Neuronal stem cell (in vitro differentiated cells): ENCODE measurements at regions not wholly inside any gene's neighbourhood (a gene's known extent, or its start where the extent isn't known, plus 50 kb on each side); places are given as distances from the start of the nearest gene placed in this dataset.

ENCODE experiments used
- DNase-seq: peaks from one replicate; pipeline ENCODE4 v3.0.0-alpha.2; 2013; ENCODE audit warnings: low spot score
- H2AFZ ChIP-seq: one replicate; pipeline ENCODE4 v1.6.1; 2013; ENCODE audit warnings: mild to moderate bottlenecking, low read length, inconsistent platforms
- H2AK5ac ChIP-seq: 2 replicates; pipeline ENCODE4 v1.6.1; 2013; ENCODE audit warnings: low read depth, mild to moderate bottlenecking, inconsistent platforms, low read length, moderate library complexity, mixed read lengths
- H2BK120ac ChIP-seq: 2 replicates; pipeline ENCODE4 v1.6.1; 2013; ENCODE audit warnings: low read depth, mild to moderate bottlenecking, inconsistent platforms, low read length, moderate library complexity, mixed read lengths
- H2BK12ac ChIP-seq: one replicate; pipeline ENCODE4 v1.6.1; 2013; ENCODE audit warnings: low read length, inconsistent platforms
- H2BK15ac ChIP-seq: 2 replicates; pipeline ENCODE4 v1.6.1; 2013; ENCODE audit warnings: mild to moderate bottlenecking, low read length, inconsistent platforms, mixed read lengths
- H2BK5ac ChIP-seq: one replicate; pipeline ENCODE4 v1.6.1; 2013; ENCODE audit warnings: inconsistent platforms, mild to moderate bottlenecking, low read length, moderate library complexity
- H3K14ac ChIP-seq: one replicate; pipeline ENCODE4 v1.6.1; 2013; ENCODE audit warnings: low read length, inconsistent platforms
- H3K18ac ChIP-seq: 2 replicates; pipeline ENCODE4 v1.6.1; 2013; ENCODE audit warnings: low read length, inconsistent platforms
- H3K23ac ChIP-seq: 2 replicates; pipeline ENCODE4 v1.6.1; 2013; ENCODE audit warnings: low read depth, mild to moderate bottlenecking, mixed read lengths, low read length, inconsistent platforms; ENCODE audit not compliant: poor library complexity
- H3K27ac ChIP-seq: replicated peaks from 3 replicates; pipeline ENCODE4 v1.5.1; 2013; ENCODE audit warnings: low read length, inconsistent platforms
- H3K27me3 ChIP-seq, 3 experiments: 2 replicates each; pipeline ENCODE4 v1.6.1; 2013; ENCODE audit warnings: low read length in 3 of 3, mild to moderate bottlenecking in 2 of 3, inconsistent platforms in 1 of 3, low read depth in 1 of 3, mixed read lengths in 1 of 3, moderate library complexity in 1 of 3; ENCODE audit not compliant: control insufficient read depth in 3 of 3, insufficient read depth in 3 of 3
- H3K36me3 ChIP-seq, 2 donors: replicated peaks in 1 of 2; 2 replicates each; pipeline ENCODE4 v1.6.1; 2013; ENCODE audit warnings: low read length in 2 of 2; ENCODE audit not compliant: control insufficient read depth in 2 of 2, insufficient read depth in 2 of 2
- H3K4ac ChIP-seq: 2 replicates; pipeline ENCODE4 v1.6.1; 2013; ENCODE audit warnings: inconsistent platforms, mild to moderate bottlenecking, low read length, moderate library complexity
- H3K4me1 ChIP-seq, 2 donors: 1 replicate in 1 of 2; 2 replicates in 1 of 2; pipeline ENCODE4 v1.6.1; 2013; ENCODE audit warnings: low read length in 2 of 2, low read depth in 1 of 2; ENCODE audit not compliant: control insufficient read depth in 2 of 2, insufficient read depth in 1 of 2
- H3K4me2 ChIP-seq: one replicate; pipeline ENCODE4 v1.6.1; 2013; ENCODE audit warnings: mild to moderate bottlenecking, low read length, inconsistent platforms; ENCODE audit not compliant: insufficient read depth, poor library complexity, severe bottlenecking
- H3K4me3 ChIP-seq, 2 donors: 2 replicates each; pipeline ENCODE4 v1.5.1; 2013; ENCODE audit warnings: low read length in 2 of 2, mild to moderate bottlenecking in 2 of 2, inconsistent platforms in 1 of 2, moderate library complexity in 1 of 2
- H3K79me1 ChIP-seq: one replicate; pipeline ENCODE4 v1.6.1; 2013; ENCODE audit warnings: low read depth, mild to moderate bottlenecking, inconsistent platforms, low read length, moderate library complexity
- H3K9ac ChIP-seq: one replicate; pipeline ENCODE4 v1.6.1; 2013; ENCODE audit warnings: mild to moderate bottlenecking, low read depth, low read length, inconsistent platforms; ENCODE audit not compliant: poor library complexity
- H3K9me3 ChIP-seq, 2 donors: replicated peaks in 1 of 2; 2 replicates each; pipeline versions ENCODE3 to v1.6.1; 2013; ENCODE audit warnings: low read length in 2 of 2, mild to moderate bottlenecking in 2 of 2, inconsistent platforms in 1 of 2, low read depth in 1 of 2, mixed read lengths in 1 of 2, moderate library complexity in 1 of 2; ENCODE audit not compliant: control insufficient read depth in 2 of 2, insufficient read depth in 1 of 2
- H4K8ac ChIP-seq: one replicate; pipeline ENCODE4 v1.6.1; 2013; ENCODE audit warnings: low read depth, mild to moderate bottlenecking, inconsistent platforms, low read length, moderate library complexity
- H4K91ac ChIP-seq: one replicate; pipeline ENCODE4 v1.6.1; 2013; ENCODE audit warnings: low read length, low read depth, mild to moderate bottlenecking, inconsistent platforms; ENCODE audit not compliant: poor library complexity
- WGBS, 2 donors: extraction: QIAGEN DNeasy Blood & Tissue Kit; methylation state at CpG; one replicate each; pipeline ENCODE4 v1.1.7; 2013; ENCODE audit warnings: missing lambda C conversion rate in 2 of 2, mixed read lengths in 1 of 2; ENCODE audit not compliant: insufficient read length in 2 of 2, insufficient replicate concordance in 1 of 2; ENCODE audit errors: extremely low coverage in 2 of 2; 5-methylcytosine and 5-hydroxymethylcytosine counted together

DNA sequence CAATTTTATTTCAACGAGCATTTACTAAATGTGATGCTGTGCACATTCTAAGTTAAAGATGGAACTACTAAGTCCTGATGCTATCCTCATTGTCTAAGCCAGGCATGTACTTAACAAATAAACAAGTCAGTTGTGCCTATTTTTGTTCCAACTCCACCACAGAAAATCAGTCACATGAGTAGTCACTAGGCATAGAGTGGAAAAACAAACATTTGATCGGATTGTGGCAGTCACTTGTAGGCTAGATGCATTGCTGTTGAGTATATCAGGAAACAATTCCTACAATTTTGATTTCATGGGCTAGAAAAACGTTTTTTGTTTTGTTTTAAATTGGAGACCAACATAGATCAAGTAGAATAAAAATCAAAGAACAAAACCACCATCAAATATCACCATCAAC is 177.6 kb upstream of the SLC25A13 start:
- H2AK5ac ChIP-seq: no peak overlapping the region
- H3K36me3 ChIP-seq: no peaks in the 10 kb centered on the region
- no peak overlapping the region for H3K4me2 ChIP-seq
- no peak overlapping the region for H4K8ac ChIP-seq
- no peak overlapping the region for H3K4me3 ChIP-seq
- H3K4me1 ChIP-seq: no peaks in the 10 kb centered on the region
- H2BK120ac ChIP-seq: no peak overlapping the region
- H2BK5ac ChIP-seq: no peak overlapping the region
- WGBS, 2 donors: no CpG with 5 or more reads among the region's 3 CpGs
- no peak overlapping the region for H3K9ac ChIP-seq
- H4K91ac ChIP-seq: no peak overlapping the region
- H3K79me1 ChIP-seq: no peaks in the 10 kb centered on the region
- H3K18ac ChIP-seq: no peak overlapping the region
- H2BK12ac ChIP-seq: no peak overlapping the region
- no peaks in the 10 kb centered on the region for H3K27me3 ChIP-seq
- no peak overlapping the region for H3K23ac ChIP-seq
- no peak overlapping the region for H3K4ac ChIP-seq
- H3K14ac ChIP-seq: no peak overlapping the region
- no peak for DNase-seq
- no peaks in the 10 kb centered on the region for H3K9me3 ChIP-seq
- H3K27ac ChIP-seq: no peak overlapping the region
- no peak overlapping the region for H2BK15ac ChIP-seq
- H2AFZ ChIP-seq: no peak overlapping the region

- no peak overlapping the region for H3K4me2 ChIP-seq
- WGBS, 2 donors: no CpG with 5 or more reads among the region's 2 CpGs
- DNase-seq: no peak
- no peak overlapping the region for H3K9ac ChIP-seq
- no peaks in the 10 kb centered on the region for H3K4me1 ChIP-seq
- H4K8ac ChIP-seq: no peak overlapping the region
- no peak overlapping the region for H3K23ac ChIP-seq
- no peak overlapping the region for H2AFZ ChIP-seq
- no peak overlapping the region for H2BK15ac ChIP-seq
- no peak overlapping the region for H2BK120ac ChIP-seq
- H3K4ac ChIP-seq: no peak overlapping the region
- no peak overlapping the region for H3K27ac ChIP-seq
- no peaks in the 10 kb centered on the region for H3K79me1 ChIP-seq
- H3K4me3 ChIP-seq: no peak overlapping the region
- no peak overlapping the region for H2BK5ac ChIP-seq
- no peaks in the 10 kb centered on the region for H3K9me3 ChIP-seq
- no peak overlapping the region for H4K91ac ChIP-seq
- no peak overlapping the region for H2BK12ac ChIP-seq
- H3K27me3 ChIP-seq: no peaks in the 10 kb centered on the region
- no peaks in the 10 kb centered on the region for H3K36me3 ChIP-seq
- no peak overlapping the region for H2AK5ac ChIP-seq
- H3K18ac ChIP-seq: no peak overlapping the region
- no peak overlapping the region for H3K14ac ChIP-seq
These were observed 175.7 kb upstream of the SLC25A13 start for GRCh38 chr7:96497567-96497966.

GRCh38 chr7:96495751-96496216 is 173.9 kb upstream of the SLC25A13 start:
- no peaks in the 10 kb centered on the region for H3K36me3 ChIP-seq
- no peak overlapping the region for H3K9ac ChIP-seq
- H2BK5ac ChIP-seq: no peak overlapping the region
- H3K9me3 ChIP-seq: no peaks in the 10 kb centered on the region
- H2AFZ ChIP-seq: no peak overlapping the region
- no peak overlapping the region for H4K91ac ChIP-seq
- no peak overlapping the region for H2AK5ac ChIP-seq
- no peak for DNase-seq
- no peaks in the 10 kb centered on the region for H3K4me1 ChIP-seq
- H3K79me1 ChIP-seq: no peaks in the 10 kb centered on the region
- no peak overlapping the region for H3K23ac ChIP-seq
- H3K4me2 ChIP-seq: no peak overlapping the region
- H2BK12ac ChIP-seq: no peak overlapping the region
- no peak overlapping the region for H3K27ac ChIP-seq
- H3K4me3 ChIP-seq: no peak overlapping the region
- no peak overlapping the region for H4K8ac ChIP-seq
- no peak overlapping the region for H3K18ac ChIP-seq
- H2BK15ac ChIP-seq: no peak overlapping the region
- WGBS, 2 donors: no CpG with 5 or more reads among the region's 6 CpGs
- no peak overlapping the region for H3K4ac ChIP-seq
- no peak overlapping the region for H2BK120ac ChIP-seq
- no peak overlapping the region for H3K14ac ChIP-seq
- no peaks in the 10 kb centered on the region for H3K27me3 ChIP-seq

DNA sequence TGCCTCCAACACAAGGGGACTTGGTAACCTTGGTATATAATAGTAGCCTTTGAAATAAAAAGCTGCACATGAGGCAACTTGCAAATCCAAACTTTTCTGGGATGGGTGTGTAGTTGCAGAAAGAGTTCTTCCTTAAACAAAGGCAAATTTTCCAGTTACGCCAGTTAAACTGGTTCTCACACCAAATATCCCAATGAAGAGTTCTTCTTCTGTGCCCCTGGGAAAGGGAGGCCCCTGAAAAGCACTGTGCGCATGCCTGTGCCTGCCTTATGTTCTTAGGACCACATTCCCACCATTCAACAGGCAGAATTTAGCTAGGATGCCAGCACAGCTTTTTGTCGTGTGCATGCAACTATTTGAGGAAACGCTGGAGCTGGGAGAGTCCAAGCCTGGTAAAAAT is 164.8 kb upstream of the SLC25A13 start:
- no peak overlapping the region for H3K14ac ChIP-seq
- H4K8ac ChIP-seq: no peak overlapping the region
- no peaks in the 10 kb centered on the region for H3K9me3 ChIP-seq
- WGBS, 2 donors: no CpG with 5 or more reads among the region's 4 CpGs
- no peak overlapping the region for H3K27ac ChIP-seq
- H3K23ac ChIP-seq: no peak overlapping the region
- no peak overlapping the region for H2BK12ac ChIP-seq
- no peak for DNase-seq
- no peak overlapping the region for H2BK120ac ChIP-seq
- H2BK5ac ChIP-seq: no peak overlapping the region
- H4K91ac ChIP-seq: no peak overlapping the region
- no peaks in the 10 kb centered on the region for H3K79me1 ChIP-seq
- no peak overlapping the region for H3K4ac ChIP-seq
- no peaks in the 10 kb centered on the region for H3K36me3 ChIP-seq
- H2AFZ ChIP-seq: no peak overlapping the region
- H2AK5ac ChIP-seq: no peak overlapping the region
- H3K4me3 ChIP-seq: no peak overlapping the region
- H3K9ac ChIP-seq: no peak overlapping the region
- H3K27me3 ChIP-seq: peaks cover 0 to 3% (median 0%) of the 10 kb centered on the region in 3 experiments
- peak overlapping the region; percentile 61 for H3K18ac ChIP-seq
- H2BK15ac ChIP-seq: no peak overlapping the region
- H3K4me1 ChIP-seq: peaks cover 0 to 4% of the 10 kb centered on the region in 2 donors
- H3K4me2 ChIP-seq: no peak overlapping the region
